OCI-LY3 (cell line): ENCODE measurements at regions not wholly inside any gene's neighbourhood (a gene's known extent, or its start where the extent isn't known, plus 50 kb on each side); places are given as distances from the start of the nearest gene placed in this dataset.

ENCODE experiments used
- EZH2phosphoT487 ChIP-seq: fragments of 200-600 bp; shearing (Covaris generic); IDR thresholded peaks from 2 replicates; pipeline ENCODE4 v1.6.1; 2018; ENCODE audit warnings: antibody characterized with exemption, mixed run types, low read depth
- TF ChIP-seq, protein P1 (sequence below): fragments of 200-600, 300-600 bp; sonication (generic); IDR thresholded peaks from 2 replicates; pipeline ENCODE4 v1.5.1; 2014; ENCODE audit warnings: antibody characterized with exemption, low read length, low read depth

DNA sequence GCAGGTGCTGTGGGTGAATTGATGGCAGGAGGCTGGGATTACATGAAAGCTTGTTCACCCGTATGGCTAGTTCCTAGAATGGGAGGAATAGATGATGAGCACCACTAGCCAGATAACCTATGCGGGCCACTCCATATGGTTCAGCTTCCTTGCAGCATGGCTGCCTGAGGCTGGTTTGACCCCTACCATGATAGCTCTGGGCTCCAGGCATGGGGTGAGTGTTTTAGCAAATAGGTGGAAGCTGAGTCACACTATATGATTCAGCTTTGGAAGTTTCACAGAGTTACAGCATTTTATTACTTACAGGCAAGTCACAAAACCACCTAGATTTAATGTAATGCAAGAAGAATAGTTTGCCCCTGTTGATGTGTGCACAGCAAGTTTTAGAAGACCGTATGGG, 603.2 kb downstream of the STIM2 start:
- no peak for TF ChIP-seq EZH2phosphoT487
- TF ChIP-seq, protein P1, sequence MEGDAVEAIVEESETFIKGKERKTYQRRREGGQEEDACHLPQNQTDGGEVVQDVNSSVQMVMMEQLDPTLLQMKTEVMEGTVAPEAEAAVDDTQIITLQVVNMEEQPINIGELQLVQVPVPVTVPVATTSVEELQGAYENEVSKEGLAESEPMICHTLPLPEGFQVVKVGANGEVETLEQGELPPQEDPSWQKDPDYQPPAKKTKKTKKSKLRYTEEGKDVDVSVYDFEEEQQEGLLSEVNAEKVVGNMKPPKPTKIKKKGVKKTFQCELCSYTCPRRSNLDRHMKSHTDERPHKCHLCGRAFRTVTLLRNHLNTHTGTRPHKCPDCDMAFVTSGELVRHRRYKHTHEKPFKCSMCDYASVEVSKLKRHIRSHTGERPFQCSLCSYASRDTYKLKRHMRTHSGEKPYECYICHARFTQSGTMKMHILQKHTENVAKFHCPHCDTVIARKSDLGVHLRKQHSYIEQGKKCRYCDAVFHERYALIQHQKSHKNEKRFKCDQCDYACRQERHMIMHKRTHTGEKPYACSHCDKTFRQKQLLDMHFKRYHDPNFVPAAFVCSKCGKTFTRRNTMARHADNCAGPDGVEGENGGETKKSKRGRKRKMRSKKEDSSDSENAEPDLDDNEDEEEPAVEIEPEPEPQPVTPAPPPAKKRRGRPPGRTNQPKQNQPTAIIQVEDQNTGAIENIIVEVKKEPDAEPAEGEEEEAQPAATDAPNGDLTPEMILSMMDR: no peak
